GM21576 (cell line): ENCODE measurements at regions not wholly inside any gene's neighbourhood (a gene's known extent, or its start where the extent isn't known, plus 50 kb on each side); places are given as distances from the start of the nearest gene placed in this dataset.
"Not testable (repeated sequence)": the region's sequence is repeated elsewhere in the genome, so short reads cannot be mapped to it uniquely, and the experiment has no call there.

Source experiments
- ATAC-seq: cut with Tn5 transposase; IDR thresholded peaks from one replicate; pipeline ENCODE4 v1.9.1; 2021; ENCODE audit warnings: mild to moderate bottlenecking, moderate library complexity; ENCODE audit not compliant: unreplicated experiment

- not testable (repeated sequence) for ATAC-seq
These were observed 99.8 kb upstream of the IRX4 start for GRCh38 chr5:1982561-1982960.

DNA sequence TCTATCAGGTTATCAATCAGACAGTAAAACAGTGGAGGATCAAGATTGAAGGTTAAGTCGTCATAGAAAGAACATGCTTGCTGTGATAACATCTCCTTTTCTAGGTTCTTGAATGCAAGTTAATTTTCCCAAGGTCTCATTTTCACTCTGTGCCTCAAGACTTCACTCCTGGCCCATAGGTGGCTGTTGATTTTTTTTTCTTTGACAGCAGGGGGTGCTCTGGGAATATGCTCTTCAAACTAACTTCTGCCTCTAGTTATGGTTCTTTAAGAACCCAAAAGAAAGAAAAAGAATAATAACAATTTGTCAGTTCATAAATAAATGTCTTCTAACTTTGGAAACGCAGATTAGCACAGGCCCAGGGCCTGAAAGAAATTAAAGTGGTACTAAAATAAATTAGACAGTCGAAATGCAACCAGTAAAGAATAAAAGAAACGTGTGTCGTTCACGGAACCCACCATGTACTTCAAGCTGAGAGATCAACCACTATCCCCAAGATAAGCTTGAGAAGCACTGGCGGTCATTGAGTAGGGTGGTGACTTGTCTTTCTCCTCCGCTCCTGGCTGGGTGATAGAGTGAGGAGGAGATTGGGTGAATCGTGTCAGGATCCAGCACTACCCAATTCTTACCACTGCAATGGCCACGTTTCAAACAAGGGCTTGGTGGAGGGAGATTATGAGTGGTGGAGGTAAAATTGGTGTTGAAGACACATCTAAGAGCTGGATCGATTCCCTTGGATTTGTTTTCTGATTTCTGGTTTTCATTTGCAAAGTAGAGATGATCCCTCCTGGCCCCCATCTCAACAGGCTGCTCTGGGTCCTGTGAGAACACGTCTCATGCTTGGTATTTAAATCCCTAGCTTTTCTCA is 93.4 kb upstream of the IRX4 start:
- ATAC-seq, result no peak

GRCh38 chr5:1975406-1975715 is 92.6 kb upstream of the IRX4 start:
- ATAC-seq, result no peak

DNA sequence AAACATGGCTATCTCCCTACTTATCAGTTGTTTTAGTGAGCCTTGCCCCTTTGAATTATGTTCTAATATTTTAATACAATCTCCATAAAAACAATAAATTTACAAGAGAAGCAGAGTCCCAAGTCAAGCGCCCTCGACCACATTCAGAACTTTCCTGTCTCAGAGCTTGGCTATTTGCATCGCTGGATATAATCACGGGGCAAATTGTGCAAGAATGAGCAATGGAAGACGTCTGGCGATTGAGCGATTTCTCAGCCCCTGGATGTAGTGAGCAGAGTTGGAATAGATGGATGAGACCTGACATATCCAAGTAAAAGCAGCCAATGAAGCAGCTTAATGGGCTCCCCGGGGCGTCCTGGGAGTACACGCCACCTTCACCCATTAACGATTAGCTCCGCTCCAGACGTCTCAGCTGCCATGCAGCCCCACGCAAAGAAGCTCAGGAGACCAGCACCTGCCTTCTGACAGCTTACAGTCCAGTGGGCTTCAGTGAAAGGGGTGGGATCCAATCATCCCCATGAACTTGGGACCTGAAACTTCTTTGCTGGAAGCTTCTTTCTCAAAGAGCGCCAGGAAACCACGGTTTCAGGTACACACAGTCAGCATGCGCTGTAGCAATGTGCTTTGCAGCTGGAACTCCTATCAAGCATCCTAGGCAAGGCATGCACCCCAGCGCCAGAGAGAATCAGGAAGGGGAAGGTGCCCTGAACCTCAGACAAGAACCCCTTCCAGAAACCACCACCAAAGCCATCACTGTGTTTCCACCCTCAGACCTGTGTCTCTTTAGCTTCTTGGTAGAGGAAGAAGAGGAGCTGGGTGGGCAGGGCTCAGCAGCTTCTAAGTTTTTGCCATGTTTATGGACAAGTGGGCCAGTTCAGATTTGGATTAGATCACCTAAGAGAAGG is 92.0 kb upstream of the IRX4 start:
- ATAC-seq, result no peak

GRCh38 chr5:1974081-1974480 is 91.4 kb upstream of the IRX4 start:
- ATAC-seq, result no peak

GRCh38 chr5:1973391-1974013 is 90.8 kb upstream of the IRX4 start:
- ATAC-seq, result no peak

DNA sequence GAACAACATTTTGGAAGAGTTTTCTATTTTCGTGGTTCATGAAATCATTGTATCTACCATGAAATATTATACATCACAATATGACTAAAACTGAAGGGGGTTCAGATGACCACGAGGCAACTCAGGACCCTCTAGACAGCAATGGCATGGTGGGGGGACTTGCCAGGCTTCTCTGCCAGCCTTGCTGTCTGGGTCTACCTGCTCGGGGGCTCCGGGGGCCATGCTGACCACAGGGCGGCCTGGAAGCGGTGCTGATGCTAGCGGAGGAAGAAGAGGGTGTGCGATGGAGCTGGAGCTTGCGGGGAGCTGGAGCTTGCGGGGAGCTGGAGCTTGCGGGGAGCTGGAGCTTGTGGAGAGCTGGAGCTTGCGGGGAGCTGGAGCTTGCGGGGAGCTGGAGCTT is 89.2 kb upstream of the IRX4 start:
- ATAC-seq, result no peak

DNA sequence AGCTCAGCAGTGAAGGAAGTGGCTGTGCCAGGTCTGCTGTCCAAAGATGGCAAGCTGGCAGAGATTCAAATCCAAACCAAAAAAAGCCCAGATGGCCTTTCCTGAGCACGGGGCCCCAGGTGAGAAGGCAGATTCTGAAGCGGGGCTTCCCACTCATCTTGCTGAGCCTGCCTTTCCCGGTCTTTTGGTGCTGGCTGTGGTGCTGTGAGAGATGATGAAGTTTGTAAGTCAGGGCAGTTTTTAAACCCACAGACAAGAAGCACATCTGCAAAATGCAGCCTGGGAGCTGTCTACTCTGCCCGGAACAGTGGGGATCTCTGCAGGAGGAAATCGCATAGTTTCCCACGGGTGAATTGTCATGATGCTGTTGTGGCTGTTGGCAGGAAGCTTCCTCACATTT is 85.0 kb upstream of the IRX4 start:
- ATAC-seq, result no peak

DNA sequence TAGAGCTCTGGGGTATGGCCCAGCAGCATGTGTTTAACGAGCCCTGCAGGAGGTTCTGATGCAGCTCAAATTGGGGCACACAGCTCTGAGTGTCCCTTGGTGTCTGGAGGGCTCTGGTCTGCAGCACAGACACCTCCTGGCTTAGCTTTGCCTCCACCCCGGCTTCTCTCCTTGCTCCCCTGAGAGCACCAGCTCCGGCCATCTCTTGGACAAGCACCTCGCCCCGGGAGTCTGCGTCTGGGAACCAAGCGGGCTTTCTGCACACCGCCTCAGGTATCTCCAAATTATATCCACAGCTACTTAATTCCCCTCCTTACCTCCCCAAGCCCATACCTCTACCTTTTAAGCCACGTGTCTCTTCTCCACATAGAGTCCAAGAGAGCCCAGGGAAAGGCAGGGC is 83.7 kb upstream of the IRX4 start:
- no peak for ATAC-seq

DNA sequence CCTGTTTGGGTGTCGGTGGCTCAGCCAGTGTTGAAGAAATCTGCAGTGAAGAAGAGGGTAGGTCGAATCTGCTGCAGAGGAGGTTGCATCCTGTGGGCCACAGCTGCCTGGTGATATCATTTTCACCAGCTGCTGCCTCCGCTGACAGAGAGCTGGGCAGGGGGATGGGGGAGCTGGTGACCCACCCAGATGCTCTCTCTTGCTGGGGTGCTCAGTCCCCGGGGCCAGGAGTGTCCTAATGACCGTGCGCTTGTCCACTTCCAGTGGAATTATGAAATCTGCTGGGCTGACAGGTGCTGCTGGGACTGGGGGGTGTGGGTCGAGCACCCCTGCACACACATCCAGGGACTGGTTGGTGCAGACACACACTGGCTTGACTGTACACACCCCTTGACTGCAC is 83.2 kb upstream of the IRX4 start:
- ATAC-seq, result no peak

GRCh38 chr5:1963941-1964451 is 81.3 kb upstream of the IRX4 start:
- ATAC-seq, result no peak

GRCh38 chr5:1963358-1963757 is 80.6 kb upstream of the IRX4 start:
- ATAC-seq, result no peak

- no peak for ATAC-seq
These were observed 80.1 kb upstream of the IRX4 start for GRCh38 chr5:1962619-1963355.

DNA sequence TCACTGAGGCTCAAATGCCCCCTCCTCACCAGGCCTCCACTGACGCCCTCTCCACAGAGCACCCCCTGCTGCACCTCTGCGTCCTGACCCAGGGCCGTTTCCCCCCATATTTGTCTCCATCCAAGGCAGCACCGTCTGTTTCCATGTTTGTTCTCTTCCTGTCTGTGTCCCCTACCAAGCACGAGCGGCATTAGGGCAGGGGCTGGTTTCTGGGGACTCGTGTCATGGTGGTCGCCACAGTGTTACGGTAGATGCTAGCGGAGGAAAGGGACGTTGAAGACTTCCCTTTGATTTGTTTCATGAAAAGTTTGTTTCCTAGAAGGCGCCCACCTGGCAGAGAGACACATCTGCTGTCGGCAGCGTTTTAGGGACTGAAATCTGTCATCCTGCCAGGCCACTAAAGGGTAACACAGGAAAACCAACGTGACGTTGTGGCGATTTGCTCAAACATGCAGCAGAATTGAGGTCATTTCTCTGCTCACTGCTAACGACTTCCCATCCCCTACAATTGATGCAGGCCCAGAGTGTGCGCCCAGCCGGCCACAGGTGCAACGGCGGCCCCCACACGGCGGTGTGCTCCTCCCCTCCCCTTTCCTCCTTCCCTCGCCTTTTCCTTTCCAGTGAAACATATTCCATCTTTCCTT is 79.3 kb upstream of the IRX4 start:
- ATAC-seq, result no peak

- no peak for ATAC-seq
These were observed 78.7 kb upstream of the IRX4 start for GRCh38 chr5:1961304-1961946.

GRCh38 chr5:1960595-1961303 is 78.0 kb upstream of the IRX4 start:
- ATAC-seq, result no peak

GRCh38 chr5:1959725-1960581 is 77.2 kb upstream of the IRX4 start:
- ATAC-seq, result no peak

DNA sequence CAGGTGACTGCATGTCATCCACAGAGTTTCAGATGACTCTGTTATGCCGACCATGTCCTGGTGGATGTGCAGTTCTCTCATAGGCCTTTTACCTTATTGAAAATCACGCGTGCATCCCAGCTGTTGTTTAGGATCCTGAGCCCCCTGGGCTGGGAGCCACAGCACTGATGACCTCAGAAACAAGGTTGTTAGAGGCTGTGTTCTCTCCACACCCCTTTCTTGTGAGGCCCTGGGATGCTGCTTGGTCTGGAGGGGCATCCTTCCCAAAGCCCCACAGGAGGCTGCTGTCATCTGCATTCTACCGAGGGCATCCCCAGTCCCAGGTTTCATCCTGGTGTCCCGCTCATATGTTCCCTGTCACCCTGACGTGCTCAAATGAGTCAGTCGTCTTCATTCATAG is 76.5 kb upstream of the IRX4 start:
- ATAC-seq, result no peak
